Esophagus mucosa (tissue), 1 donor: ENCODE measurements at regions not wholly inside any gene's neighbourhood (a gene's known extent, or its start where the extent isn't known, plus 50 kb on each side); places are given as distances from the start of the nearest gene placed in this dataset.
"Not testable (repeated sequence)": the region's sequence is repeated elsewhere in the genome, so short reads cannot be mapped to it uniquely, and the experiment has no call there.

Experiments used
- ATAC-seq: fragments of 200-7000 bp; cut with Tn5 transposase; one replicate; pipeline ENCODE4 v1.9.1; 2020
- donor health status: DM: yes; HTN: yes; CAD: no.

DNA sequence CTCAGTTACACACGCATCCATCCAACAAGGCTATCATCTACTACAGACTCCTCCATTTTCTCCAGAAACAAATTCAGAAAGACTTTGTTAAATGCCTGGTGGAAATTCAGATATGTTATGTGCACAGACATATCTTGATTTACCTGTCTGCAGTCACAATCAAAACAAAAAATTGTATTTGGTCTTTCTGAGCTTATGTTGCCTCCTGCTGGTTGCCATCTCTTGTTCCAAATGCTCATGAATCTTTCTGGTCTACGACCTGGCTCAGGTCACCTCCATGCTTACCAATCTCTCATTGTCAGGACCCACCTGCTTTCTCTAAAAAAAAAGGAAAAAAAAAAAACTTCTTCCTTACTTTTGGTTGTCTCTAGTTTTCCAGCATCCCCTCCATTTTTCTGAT lies 169.2 kb upstream of the PLXNC1 start:
- ATAC-seq, result no peak

DNA sequence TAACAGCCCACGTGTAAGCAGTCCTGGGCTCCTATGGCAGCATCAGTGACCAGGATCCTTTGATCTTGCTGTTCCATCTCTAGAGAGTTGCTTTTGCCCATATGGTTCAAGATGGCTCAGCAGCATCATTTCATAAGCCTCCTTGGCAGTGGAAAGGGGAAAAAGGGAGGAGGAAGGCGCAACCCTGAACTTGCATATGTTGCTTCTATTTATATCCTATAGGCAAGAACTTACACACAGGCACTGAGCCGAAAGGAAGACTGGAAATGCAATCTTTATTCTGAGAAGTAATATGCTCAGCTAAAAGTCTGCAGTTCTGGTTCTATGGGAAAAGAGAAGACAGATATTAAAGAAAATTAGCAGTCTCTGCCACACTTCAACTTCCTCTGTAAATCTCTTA lies 167.7 kb upstream of the PLXNC1 start:
- no peak for ATAC-seq

DNA sequence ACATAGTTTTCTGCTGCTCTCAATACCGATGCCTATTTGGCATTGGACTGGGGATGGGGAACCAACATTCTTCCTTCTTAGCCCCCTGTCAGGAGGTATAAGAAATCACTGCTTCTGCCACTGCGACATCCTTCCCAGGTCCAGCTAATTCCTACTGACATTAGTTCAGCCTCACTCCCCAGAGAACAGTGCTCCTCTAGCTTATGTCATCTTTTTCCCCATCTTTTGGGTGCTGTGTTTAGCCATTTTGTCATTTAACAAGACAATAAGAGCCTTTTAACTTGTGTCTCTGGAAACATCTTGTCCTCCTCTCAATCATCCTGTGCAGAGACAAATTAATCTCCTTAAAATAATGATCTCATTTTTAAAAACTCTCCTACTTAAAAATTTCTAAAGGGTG lies 167.0 kb upstream of the PLXNC1 start:
- ATAC-seq, result no peak

DNA sequence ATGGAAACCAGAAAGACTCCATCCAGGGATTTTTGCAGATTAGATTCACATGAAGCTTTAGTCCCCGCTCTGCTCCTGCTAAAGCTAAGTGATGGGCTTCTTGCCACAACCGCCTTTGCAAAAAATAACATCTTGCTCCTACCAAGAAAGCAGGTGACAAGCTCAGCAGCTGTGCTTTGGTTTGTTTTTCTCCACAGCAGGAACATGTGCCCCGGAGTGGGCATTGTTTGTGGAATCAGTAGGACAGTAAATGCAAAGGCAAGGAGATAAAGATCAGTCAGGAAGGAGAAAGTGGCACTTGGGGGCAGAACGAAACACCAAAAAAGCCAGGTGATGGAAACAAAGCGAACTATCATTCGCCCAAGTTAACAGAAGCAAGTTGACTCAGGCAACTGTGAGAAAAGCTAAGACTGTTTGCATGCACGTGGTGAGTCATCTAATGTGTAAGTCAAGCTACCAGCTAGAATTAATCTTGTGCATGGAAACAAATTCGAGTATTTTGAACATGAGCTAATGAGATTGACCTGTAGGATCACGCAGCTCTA lies 165.5 kb upstream of the PLXNC1 start:
- ATAC-seq, result peak; percentile 92

DNA sequence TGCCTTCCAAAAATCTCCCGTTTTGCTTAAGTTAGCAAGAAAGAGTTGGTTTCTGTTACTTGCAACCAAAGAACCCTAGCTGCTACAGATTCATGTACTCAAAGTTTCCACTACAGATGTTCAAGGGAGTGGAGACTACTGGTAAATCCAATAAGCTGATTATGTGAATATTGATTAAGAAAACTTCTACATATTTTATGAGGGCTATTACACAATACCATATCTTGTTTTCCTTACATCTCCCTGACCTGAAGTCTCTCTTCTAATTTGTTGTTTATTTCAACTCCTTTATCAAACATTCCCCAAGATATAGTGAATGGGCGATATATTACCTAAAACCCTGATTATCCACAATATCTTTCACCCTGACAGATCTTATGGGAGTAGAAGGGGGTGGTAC lies 164.4 kb upstream of the PLXNC1 start:
- no peak for ATAC-seq

DNA sequence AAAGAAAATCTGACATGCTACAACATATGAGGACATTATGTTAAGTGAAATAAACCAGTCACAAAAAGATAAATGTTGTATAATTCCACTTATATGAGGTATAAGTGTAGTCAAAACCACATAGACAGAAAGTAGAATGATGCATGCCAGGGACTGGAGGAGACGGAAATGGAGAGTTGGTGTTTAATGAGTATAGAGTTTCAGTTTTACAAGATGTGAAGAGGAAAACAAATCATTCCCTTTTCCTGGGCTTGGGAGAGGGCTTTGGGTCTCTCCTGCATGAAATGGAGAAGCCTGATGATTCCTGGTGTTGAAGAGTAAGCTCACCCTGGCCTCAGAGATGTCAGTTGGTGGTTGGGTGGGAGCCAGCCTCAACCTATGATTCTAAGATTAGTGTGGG lies 158.4 kb upstream of the PLXNC1 start:
- no peak for ATAC-seq

DNA sequence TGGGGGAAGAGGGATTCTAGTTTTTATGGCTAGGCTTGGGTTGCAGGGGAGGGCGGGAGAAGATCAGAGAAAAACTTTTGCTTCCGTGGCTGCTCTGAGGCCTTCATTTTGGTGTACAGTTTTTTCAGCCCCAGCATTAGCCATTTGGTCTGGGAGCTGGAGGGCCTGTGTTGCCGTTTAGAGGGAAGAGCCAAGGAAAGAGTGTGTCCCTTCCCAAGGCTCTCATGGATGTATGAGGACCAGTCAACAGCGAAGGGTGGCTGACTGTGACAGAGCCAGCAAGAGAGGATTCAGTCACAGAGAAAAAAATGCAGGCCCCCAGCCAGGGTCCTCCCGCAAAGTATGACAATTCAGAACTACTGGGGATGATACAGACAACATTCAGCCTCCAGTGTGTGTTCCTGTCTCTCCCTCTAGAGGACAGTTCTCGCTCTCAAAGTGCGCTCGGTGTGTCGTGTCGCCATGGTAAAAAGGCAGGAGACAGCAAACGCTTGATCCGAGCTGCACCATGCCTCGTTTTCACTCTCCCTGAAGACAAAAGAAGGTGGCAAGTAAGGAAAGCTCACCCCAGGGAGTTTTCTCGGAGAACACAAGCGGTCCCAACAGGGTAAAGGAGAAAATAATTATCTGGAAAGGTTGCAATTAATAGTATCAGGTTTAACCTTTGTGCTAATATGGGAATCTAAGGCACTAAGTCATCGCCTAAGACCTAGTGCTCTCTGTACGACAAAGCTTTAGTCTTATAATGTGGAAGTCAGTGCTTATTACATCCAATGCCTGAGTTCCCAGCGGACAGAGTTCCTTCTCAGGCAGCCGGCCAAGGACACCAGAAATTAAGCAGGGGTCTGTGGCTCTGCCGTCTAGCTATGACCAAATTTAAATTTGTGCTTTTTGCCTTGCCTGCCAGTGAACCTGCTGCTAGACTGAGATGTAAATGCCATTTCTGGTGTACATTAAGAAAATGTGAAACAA lies 157.3 kb upstream of the PLXNC1 start:
- ATAC-seq, result no peak

DNA sequence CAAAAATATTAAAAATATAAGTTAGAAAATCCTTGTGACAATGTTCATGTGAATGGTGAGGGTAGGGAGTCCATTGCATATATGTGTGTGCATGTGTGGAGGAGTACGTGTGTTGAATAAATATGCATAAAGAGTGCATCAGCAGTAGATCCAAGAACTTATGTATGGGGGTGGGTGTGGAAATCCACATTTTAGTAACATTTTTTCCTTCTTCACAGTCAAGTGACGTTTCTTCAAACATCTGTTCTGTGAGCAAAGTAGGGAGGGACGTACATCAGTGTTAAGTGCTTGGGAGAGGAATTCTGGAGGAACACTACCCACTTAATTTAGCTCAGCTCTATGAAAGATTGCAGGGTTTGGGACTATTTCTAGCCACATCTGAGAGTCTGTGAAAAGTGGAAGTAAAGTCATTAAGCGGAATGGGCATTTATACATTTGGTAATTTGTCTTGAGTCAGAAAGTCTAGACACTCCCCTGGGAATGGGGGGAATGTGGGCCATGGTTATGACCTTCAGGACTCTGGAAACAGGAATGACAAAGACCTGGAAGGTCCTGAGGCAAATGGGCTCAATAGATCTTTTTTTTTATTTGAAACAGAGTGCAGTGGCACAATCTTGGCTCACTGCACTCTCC lies 156.4 kb upstream of the PLXNC1 start:
- ATAC-seq, result no peak

DNA sequence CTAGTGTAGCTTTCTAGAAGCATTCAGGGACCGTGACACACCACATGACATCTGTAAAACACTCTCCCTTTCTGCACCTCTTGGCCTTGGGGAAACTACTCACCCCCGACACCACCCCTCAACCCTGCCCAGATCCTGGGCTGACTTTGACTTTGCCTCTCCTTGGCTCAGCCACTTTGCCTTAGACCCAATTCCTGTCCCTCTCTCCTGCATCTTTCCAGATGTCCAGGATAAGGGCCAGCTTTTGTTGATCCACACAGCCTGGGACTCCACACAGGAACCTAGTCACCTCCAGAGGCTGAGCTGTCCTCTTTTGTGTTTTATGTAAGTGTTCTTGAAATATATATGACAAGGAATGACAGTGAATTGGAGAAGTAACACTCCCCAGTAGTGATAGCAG lies 153.7 kb upstream of the PLXNC1 start:
- no peak for ATAC-seq

DNA sequence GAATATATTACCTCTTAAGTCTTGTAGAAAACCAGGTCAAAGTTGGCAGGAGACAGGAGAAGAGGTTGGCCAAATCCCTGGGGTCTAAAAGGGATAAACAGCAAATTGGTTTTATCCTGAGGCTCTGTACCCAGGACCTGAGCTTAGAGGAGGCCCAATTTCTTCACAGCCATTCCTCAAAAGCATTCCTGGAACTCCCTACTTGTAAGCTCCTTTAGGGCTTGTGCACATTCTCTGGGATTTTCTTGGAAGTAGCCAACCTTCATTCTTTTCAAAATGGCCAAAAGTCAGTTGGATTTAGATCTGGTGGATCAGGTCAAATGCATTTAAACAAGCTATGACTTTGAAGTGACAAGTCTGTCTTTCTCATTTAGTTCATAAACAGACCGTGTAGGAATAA lies 152.1 kb upstream of the PLXNC1 start:
- ATAC-seq, result no peak

DNA sequence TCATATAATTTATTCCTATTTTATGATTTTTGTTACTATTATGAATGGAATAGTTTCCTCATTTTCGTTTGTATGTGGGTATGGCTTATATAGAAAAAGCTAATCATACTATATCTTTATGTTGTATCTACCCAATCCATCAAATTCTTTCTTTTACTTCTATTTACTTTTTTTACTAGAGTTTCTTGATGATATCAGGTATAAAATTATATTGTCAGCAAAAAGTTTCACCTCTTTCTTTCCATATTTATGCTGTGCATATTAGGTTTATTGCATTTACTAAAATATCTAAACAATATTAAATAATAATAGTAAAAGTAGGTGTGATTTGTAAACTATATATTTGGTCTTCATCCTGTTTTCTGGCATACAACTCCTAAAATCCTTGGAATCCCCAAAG lies 146.7 kb upstream of the PLXNC1 start:
- ATAC-seq, result no peak

DNA sequence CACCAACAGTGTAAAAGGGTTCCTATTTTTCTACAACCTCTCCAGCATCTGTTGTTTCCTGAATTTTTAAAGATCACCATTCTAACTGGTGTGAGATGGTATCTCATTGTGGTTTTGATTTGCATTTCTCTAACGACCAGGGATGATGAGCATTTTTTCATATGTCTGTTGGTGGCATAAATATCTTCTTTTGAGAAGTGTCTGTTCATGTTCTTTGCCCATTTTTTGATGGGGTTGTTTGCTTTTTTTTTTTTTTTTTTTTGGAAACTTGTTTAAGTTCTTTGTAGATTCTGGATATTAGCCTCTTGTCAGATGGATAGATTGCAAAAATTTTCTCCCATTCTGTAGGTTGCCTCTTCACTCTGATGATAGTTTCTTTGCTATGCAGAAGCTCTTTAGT lies 145.5 kb upstream of the PLXNC1 start:
- ATAC-seq, result not testable (repeated sequence)

DNA sequence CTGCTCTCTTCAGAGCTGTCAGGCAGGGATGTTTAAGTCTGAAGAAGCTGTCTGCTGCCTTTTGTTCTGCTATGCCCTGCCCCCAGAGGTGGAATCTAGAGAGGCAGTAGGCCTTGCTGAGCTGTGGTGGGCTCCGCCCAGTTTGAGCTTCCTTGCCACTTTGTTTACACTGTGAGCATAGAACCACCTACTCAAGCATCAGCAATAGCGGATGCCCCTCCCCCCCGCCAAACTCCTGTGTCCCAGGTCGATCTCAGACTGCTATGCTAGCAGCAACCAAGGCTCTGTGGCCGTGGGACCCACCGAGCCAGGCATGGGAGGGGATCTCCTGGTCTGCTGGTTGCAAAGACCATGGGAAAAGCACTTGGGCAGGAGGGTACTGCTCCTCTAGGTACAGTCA lies 140.5 kb upstream of the PLXNC1 start:
- not testable (repeated sequence) for ATAC-seq

DNA sequence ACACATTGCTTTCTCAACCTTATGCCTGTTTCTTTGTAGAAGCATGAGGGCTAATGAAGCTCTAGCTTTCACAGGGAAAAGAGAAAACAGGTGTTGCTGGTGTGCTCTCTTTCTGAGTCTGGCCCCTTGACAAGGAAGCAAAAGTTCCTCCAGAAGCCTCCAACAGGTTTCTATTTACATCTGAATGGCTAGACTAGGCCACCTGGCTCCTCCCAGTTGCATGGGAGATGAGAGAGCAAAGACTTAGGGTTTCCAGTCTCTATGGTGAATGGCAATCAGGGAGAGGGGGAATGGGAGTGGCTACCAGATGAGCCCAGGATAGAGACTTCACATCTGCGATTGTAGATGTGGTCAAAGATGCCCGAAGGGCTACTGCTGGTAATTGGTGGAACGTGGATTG lies 138.1 kb upstream of the PLXNC1 start:
- no peak for ATAC-seq

DNA sequence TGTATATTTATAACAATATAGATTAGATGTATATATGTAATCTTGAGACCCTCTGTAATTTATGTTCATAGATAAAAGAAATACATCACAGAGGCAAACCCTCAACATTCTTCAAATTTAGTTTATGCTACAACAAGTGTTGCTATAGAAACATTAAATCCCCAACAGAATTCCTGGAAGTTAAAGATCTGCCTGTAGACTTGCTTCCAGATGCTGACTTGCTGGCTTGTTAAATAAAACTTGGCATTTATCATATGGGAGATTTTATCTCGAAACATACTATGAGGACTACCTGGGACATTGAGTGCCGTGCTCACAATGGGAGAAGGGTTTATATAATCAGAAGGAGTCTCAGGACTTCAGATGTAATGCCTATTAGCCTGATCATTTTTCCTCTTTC lies 136.3 kb upstream of the PLXNC1 start:
- no peak for ATAC-seq

DNA sequence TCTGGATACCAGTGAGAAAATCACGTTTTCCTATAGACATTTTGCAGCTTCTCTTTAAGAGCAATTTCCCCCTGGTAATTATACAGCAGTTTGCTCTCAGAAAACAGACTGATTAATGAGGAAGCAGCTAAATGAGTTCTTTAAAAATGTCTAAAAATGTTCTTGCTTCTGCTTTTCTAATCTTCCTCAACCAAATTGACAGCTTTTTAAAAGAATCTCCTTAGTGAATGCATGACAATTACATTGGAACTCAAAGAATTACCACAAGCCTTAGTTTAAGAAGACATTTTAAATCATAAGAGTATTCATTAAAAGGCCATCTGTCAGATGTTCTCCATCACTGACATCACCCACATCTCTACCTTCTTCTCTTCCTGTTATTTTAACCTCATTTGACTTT lies 135.8 kb upstream of the PLXNC1 start:
- ATAC-seq, result no peak

DNA sequence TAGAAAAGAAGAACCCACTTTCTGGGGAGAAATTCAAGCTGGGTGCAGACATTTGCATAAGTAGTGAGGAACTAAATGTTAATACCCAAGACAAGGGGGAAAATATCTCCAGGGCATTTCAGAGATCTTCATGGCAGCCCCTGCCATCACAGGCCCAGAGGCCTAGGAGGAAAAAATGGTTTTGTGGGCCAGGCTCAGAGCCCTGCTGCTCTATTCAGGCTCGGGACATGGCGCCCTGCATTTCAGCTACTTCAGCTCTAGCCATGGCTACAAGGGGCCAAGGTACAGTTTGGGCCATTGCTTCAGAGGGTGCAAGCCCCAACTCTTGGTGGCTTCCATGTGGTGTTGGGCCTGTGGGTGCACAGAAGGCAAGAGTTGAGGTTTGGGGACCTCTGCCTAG lies 131.1 kb upstream of the PLXNC1 start:
- not testable (repeated sequence) for ATAC-seq

DNA sequence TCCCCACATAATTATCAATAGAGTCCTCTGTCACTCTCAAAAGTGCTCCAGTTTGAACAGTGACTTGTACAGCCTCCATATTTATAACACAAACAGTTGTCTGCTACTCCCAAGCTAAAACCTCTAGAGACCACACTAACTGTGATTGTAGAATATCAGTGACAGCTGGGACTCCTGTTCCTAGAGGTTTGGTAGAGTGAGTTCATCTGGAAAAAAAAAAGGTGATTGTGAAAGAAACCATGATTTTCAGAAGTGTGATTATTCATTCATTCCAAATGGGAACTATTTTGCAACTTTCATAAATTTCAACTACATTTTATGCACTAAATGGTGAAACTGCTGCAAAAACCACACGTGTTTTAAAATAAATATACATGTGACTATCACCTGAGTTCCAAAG lies 128.0 kb upstream of the PLXNC1 start:
- ATAC-seq, result no peak

DNA sequence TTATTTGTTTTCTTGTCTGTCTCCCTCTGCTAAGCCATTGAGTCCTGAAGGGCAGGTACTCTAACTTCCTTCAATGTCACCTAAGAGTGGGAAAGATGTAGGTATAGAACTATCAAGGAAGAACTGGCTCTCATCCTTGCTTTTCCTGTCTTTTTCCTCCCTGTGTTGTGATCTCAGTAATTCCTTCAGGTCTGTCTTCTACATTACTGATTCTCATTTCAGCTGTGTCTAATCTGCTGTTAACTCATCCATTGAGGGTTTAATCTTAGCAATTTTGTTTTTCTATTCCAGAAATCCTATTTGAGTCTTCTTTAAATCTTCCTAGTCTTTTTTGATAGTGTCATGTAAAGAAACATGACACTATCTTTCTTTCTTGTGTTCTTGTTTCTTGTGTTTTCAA lies 124.5 kb upstream of the PLXNC1 start:
- ATAC-seq, result no peak

DNA sequence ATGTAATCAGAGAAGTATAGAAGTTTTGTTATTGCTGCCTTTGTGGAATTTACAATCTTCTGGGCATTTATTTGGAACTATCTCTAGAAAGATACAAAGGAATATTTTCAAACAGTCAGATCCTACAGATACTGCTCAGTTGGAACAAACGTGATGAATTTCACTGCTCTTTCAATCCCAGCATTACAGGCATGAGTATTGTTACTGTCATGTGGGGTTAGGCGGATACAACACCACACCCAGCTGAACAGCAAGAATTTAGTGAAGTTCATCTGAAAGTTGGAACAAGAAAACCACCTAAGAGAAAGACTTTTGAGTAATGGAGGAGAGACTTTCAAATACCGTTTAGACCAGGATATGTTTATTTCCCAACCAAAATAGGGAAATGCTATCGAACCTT lies 123.3 kb upstream of the PLXNC1 start:
- no peak for ATAC-seq

DNA sequence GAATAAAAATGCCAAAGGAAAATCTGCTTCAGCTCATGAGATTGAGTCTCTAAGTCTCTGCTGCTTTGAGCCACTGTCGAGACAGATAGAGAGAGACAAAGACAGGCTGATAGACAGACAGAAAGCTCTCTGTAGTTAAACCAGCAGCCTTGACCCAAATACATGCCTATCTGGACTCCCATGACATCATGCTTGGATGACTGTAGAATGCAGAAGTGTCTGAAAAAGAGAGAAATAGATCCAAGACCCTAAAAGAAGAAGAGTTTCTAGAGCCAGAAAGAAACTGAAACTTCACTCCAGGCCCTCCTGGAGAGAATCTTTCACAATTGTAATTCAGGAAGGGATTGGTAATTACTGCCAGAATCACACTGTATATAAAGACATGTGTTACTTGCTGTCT lies 122.6 kb upstream of the PLXNC1 start:
- no peak for ATAC-seq

DNA sequence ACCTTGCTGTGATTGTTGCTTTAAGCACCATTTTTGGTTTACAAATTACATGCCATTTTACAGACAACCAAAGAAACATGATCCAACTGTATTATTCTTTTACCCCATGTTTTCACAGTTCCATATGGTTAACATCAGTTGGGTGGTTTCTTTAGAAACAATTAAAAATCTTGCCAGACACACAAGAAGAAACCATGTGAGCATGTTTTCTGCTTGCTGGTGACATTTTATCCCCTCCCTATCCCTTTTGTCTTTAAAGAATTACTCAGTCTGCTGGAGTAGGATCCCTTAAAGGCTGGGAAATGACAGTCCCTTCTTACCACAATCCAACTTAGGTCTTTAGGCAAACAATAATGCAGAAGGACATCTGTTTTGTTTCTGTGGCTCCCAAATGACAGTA lies 121.8 kb upstream of the PLXNC1 start:
- no peak for ATAC-seq

DNA sequence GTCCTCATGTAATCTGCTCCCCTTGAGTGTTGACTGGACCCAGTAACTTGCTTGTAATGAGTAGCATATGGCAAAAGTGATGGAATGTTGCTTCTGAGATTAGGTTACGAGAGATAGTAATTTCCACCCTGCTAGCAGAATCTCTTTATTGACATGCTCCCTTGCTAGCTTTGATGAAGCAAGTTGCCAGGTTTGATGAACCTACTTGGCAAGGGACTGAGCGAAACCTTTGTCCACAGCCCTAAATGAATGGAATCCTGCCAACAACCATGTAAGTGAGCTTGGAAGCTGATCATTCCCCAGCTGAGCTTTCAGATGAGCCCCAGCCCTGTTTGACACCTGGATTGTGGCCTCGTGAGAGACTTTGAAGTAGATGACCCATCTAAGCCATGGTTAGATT lies 120.8 kb upstream of the PLXNC1 start:
- ATAC-seq, result no peak

DNA sequence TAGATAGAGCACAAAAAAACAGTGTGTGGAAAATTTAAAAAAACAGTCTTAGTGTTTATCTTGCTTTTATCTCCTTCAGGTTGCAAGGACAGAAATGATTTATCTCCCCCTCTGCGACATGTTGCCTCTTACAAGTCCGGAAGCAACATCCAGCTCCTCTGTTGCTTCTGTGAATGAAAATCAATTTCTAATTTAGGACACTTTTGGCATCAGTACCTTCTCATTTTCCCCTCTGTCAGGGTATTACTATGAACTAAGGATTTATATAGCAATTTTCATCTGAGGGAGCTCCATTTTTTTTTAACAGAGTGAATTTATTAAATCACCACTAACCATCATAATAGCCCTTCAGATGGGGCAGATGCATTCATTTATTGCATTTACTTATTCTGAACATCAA lies 116.6 kb upstream of the PLXNC1 start:
- no peak for ATAC-seq
